TTC549 (cell line): ENCODE measurements at regions not wholly inside any gene's neighbourhood (a gene's known extent, or its start where the extent isn't known, plus 50 kb on each side); places are given as distances from the start of the nearest gene placed in this dataset.

Experiments
- FAIRE-seq: peaks from 2 replicates; lab custom pipeline; 2012; peaks lifted over from hg19 to GRCh38; lab: Jason Lieb, UNC

- FAIRE-seq: no peak
Measured at GRCh38 chr18:55840601-55841170, 252.7 kb upstream of the TCF4 start.

- FAIRE-seq: no peak
Measured at GRCh38 chr18:55839343-55839742, 251.4 kb upstream of the TCF4 start.

GRCh38 chr18:55838841-55839240 lies 250.8 kb upstream of the TCF4 start:
- no peak for FAIRE-seq

GRCh38 chr18:55838319-55838718 lies 250.3 kb upstream of the TCF4 start:
- FAIRE-seq: no peak

GRCh38 chr18:55833543-55833942 lies 245.6 kb upstream of the TCF4 start:
- FAIRE-seq: no peak

GRCh38 chr18:55830544-55830943 lies 242.6 kb upstream of the TCF4 start:
- no peak for FAIRE-seq

GRCh38 chr18:55821219-55821618 lies 233.2 kb upstream of the TCF4 start:
- no peak for FAIRE-seq

- no peak for FAIRE-seq
Measured at GRCh38 chr18:55819448-55819847, 231.5 kb upstream of the TCF4 start.

GRCh38 chr18:55818284-55818683 lies 230.3 kb upstream of the TCF4 start:
- no peak for FAIRE-seq

GRCh38 chr18:55811925-55812324 lies 223.9 kb upstream of the TCF4 start:
- no peak for FAIRE-seq

GRCh38 chr18:55805666-55806065 lies 217.7 kb upstream of the TCF4 start:
- no peak for FAIRE-seq

GRCh38 chr18:55795101-55795669 lies 207.2 kb upstream of the TCF4 start:
- FAIRE-seq: no peak

- no peak for FAIRE-seq
Measured at GRCh38 chr18:55794288-55795052, 206.5 kb upstream of the TCF4 start.

GRCh38 chr18:55790296-55790695 lies 202.3 kb upstream of the TCF4 start:
- no peak for FAIRE-seq

GRCh38 chr18:55787536-55788073 lies 199.6 kb upstream of the TCF4 start:
- no peak for FAIRE-seq

- no peak for FAIRE-seq
Measured at GRCh38 chr18:55786651-55787272, 198.8 kb upstream of the TCF4 start.

GRCh38 chr18:55783921-55784320 lies 195.9 kb upstream of the TCF4 start:
- FAIRE-seq: no peak

GRCh38 chr18:55781481-55781957 lies 193.5 kb upstream of the TCF4 start:
- FAIRE-seq: no peak

- FAIRE-seq: no peak
Measured at GRCh38 chr18:55780586-55781071, 192.6 kb upstream of the TCF4 start.

- no peak for FAIRE-seq
Measured at GRCh38 chr18:55779691-55780585, 191.9 kb upstream of the TCF4 start.

- no peak for FAIRE-seq
Measured at GRCh38 chr18:55778788-55779690, 191.0 kb upstream of the TCF4 start.
